Fibroblast of pulmonary artery (primary cell): ENCODE measurements at regions not wholly inside any gene's neighbourhood (a gene's known extent, or its start where the extent isn't known, plus 50 kb on each side); places are given as distances from the start of the nearest gene placed in this dataset.

Experiments used
- DNase-seq: peaks from one replicate; pipeline ENCODE4 v3.0.0-alpha.2; 2010; ENCODE audit warnings: low read depth
- H3K4me3 ChIP-seq: replicated peaks from 2 replicates; pipeline ENCODE4 v1.5.1; 2011; ENCODE audit warnings: low read depth, mild to moderate bottlenecking, control low read depth, low read length, moderate library complexity
- TF ChIP-seq, protein P1 (sequence below): IDR thresholded peaks from 2 replicates; pipeline ENCODE4 v1.5.1; 2011; ENCODE audit warnings: mild to moderate bottlenecking, control low read depth, low read length, inconsistent platforms; ENCODE audit errors: missing control alignments

- no peak for DNase-seq
- TF ChIP-seq, protein P1, sequence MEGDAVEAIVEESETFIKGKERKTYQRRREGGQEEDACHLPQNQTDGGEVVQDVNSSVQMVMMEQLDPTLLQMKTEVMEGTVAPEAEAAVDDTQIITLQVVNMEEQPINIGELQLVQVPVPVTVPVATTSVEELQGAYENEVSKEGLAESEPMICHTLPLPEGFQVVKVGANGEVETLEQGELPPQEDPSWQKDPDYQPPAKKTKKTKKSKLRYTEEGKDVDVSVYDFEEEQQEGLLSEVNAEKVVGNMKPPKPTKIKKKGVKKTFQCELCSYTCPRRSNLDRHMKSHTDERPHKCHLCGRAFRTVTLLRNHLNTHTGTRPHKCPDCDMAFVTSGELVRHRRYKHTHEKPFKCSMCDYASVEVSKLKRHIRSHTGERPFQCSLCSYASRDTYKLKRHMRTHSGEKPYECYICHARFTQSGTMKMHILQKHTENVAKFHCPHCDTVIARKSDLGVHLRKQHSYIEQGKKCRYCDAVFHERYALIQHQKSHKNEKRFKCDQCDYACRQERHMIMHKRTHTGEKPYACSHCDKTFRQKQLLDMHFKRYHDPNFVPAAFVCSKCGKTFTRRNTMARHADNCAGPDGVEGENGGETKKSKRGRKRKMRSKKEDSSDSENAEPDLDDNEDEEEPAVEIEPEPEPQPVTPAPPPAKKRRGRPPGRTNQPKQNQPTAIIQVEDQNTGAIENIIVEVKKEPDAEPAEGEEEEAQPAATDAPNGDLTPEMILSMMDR = no peak
- no peak overlapping the region for H3K4me3 ChIP-seq
Measured at GRCh38 chr10:78560341-78560688, 508.5 kb upstream of the ZMIZ1 start.

DNA sequence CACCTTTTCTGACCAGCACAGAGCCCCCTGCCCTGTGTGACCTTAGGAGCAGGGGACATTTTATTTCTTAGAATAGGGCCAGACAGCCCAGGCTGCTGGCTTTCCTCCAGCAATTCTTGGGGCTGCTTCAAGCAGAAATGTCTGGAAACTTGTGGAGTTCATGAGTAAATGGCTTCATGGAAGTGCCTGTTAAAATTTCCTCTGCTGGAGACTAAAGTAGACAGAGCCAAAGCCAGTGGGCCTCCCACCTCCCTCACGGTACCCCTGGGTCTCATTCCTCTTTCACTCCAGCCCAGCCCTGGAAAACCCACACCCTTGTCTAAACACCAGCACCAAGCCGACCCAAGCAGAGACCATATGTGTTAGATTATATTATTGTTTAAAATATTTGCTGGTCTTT lies 505.5 kb upstream of the ZMIZ1 start:
- no peak for DNase-seq
- no peak overlapping the region for H3K4me3 ChIP-seq
- TF ChIP-seq, protein P1 = no peak

DNA sequence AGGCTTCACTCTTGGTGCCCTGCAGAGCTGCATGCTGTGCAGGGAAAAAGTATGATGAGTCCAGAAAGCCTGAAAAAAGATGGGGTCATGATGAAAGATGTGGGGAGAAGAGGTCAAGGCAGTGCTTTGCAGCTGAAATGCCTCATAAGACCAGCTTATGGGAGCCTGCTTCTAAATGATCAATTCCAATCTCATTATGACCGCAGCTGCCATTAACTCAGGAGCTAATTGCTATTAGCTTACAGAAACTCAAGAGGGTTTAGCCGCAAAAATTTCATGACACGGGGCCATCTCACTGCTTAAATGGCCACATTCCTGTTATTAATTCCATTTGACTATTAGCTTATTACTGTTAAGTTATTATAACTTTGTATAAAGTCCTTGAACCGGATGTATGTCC lies 502.9 kb upstream of the ZMIZ1 start:
- TF ChIP-seq, protein P1 = no peak

DNA sequence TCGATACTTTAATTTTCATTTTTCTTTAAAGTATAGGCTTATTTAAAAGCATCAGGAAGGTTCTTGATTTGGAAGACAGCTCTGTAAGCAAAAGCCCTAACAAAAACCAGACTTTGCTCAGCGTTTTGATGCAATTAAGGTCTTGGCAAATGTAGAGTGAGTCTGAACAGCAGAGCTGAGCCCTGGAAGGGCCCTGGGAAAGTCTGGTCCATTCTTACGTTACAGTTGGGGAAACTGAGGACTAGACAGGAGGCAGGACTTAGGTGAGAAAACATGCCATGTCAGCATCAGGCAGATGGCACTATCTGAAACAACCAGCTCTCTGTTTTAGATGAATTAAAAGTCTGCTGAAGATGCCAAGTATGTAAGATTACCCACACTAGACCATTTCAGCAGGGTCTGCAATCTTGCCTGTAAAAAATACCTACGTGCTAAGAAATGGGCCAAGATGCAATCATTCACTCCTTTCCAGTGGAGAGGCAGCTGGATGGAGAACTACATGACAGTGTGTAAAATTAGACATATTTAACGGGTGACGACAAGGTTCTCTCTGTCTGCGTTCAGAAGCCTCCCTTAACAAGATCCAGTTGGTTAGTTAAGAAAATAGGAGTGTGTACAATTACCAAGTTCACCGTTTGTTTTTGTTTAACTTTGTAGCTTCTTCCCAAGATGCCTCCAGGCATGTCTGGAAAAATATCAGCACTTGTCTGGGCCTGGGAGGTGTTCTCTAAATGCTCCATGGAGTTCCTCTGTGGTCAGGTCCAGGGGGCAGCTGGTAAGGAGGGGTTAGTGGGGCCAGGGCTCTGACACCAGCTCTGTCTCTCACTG lies 502.3 kb upstream of the ZMIZ1 start:
- no peak for DNase-seq
- TF ChIP-seq, protein P1 = no peak

More for the DNA sequence above, 502.9 kb upstream of the ZMIZ1 start:
- H3K4me3 ChIP-seq = no peak overlapping the region
- no peak for DNase-seq

DNA sequence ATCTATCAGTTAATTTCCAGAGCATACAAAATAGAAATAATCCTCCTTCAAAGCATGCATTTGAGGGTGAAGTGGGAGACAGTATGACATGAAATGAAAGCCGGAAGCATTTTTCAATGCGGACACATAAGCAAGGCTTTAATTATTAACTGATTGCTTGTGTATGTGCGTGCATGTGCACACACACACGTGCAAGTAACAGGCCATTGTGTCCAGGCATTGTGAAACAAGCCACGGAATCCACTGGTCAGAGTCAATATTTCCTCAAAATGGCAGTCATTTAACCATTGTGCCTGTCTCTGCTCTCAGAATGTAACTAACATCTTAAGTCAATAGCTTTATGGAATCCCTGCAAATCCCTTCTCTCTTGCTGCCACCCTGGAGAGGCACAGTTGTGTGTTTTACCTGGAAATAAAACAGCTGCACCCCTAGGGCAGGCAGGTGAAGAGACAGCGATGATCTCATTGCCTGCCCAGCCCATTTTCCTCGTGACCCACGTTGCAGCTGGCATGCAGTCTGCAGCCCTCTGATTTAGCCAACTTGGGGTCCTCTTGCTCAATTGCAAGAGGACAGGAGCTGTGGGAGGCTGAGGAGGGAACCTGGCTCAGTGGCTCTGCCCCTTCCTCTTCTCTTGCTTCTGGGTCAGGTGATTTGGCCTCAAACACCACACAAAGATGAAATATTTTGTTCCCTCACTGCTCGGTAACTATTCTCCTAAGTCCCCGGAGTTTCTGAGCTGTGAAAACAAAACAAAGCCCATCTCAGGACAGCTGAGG lies 500.9 kb upstream of the ZMIZ1 start:
- DNase-seq = no peak
- TF ChIP-seq, protein P1 = no peak
- no peak overlapping the region for H3K4me3 ChIP-seq

More for the DNA sequence above, 502.3 kb upstream of the ZMIZ1 start:
- no peak overlapping the region for H3K4me3 ChIP-seq

DNA sequence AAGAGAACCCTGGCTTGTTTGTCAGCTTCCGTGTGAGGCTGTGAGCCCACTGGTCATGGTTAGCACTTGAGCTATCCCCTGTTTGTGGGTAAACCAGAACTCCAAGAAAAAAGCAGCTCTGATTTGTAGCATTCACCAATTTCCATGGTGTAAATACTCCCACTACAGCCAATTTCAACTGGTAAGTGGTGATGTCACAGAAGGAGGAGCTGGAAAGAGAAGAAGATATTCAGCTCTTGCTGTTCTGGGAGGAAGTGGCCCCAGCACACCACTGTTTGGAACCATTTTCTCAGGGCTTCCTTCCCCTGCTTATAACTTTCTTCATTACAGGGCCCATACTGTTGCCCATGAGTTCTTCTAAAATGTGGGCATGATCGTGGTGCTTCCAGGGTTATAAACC lies 500.1 kb upstream of the ZMIZ1 start:
- DNase-seq = no peak
- H3K4me3 ChIP-seq = no peak overlapping the region
- TF ChIP-seq, protein P1 = no peak
